WERI-Rb-1 (cell line): ENCODE measurements at regions not wholly inside any gene's neighbourhood (a gene's known extent, or its start where the extent isn't known, plus 50 kb on each side); places are given as distances from the start of the nearest gene placed in this dataset.
"Not testable (repeated sequence)": the region's sequence is repeated elsewhere in the genome, so short reads cannot be mapped to it uniquely, and the experiment has no call there.

Source experiments
- DNase-seq: peaks from one replicate; pipeline ENCODE4 v3.0.0-alpha.2; 2020
- H3K27ac ChIP-seq: fragments of 250-450 bp; sonication (Bioruptor Pico); 2 replicates; pipeline ENCODE4 v1.5.1; 2020; ENCODE audit warnings: mild to moderate bottlenecking, moderate library complexity
- H3K27me3 ChIP-seq: fragments of 250-450 bp; sonication (Bioruptor Pico); 2 replicates; pipeline ENCODE4 v1.5.1; 2021; ENCODE audit warnings: mild to moderate bottlenecking, low read depth, moderate library complexity; ENCODE audit not compliant: insufficient read depth, severe bottlenecking
- H3K36me3 ChIP-seq: fragments of 250-450 bp; sonication (Bioruptor Pico); 2 replicates; pipeline ENCODE4 v1.5.1; 2020; ENCODE audit warnings: mild to moderate bottlenecking, moderate library complexity
- H3K4me3 ChIP-seq: 2 replicates; pipeline ENCODE4 v1.5.1; 2011; ENCODE audit warnings: low read depth, mild to moderate bottlenecking, control low read depth, low read length
- H3K9me3 ChIP-seq: fragments of 250-450 bp; sonication (Bioruptor Pico); 2 replicates; pipeline ENCODE4 v1.5.1; 2021; ENCODE audit warnings: mild to moderate bottlenecking, moderate library complexity; ENCODE audit not compliant: severe bottlenecking
- CTCF ChIP-seq: IDR thresholded peaks from 2 replicates; pipeline ENCODE4 v1.5.1; 2011; ENCODE audit warnings: low read depth, mild to moderate bottlenecking, control low read depth, inconsistent platforms, low read length

GRCh38 chr4:159023741-159024140 is 79.1 kb upstream of the RAPGEF2 start:
- TF ChIP-seq CTCF: no peak
- no peak overlapping the region for H3K27ac ChIP-seq
- H3K9me3 ChIP-seq: no peaks in the 10 kb centered on the region
- no peak overlapping the region for H3K4me3 ChIP-seq
- no peaks in the 10 kb centered on the region for H3K36me3 ChIP-seq
- no peak for DNase-seq
- no peaks in the 10 kb centered on the region for H3K27me3 ChIP-seq

DNA sequence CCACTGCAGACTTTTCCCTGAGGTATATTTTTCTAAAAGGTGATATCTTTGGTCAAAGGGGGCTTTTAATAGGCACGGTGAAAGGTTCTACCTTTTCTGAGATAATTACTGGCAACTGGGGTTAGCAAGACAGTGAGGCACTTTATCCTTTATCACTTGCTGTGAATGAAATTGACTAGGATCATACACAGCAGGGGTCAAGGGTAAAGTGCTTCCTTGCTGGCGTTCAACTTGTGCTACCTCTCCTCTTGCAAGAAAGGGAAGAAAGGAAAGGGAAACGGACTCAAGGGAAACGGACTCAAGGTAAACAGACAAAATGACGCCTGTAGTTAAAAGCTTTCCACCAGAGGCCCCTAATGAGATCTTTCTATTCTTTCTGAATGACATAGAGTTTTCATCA is 78.6 kb upstream of the RAPGEF2 start:
- Histone ChIP-seq H3K27ac (no peak overlapping the region), H3K9me3 (no peaks in the 10 kb centered on the region), H3K27me3 (no peaks in the 10 kb centered on the region), H3K4me3 (no peak overlapping the region), H3K36me3 (no peaks in the 10 kb centered on the region)
- DNase-seq: no peak
- no peak for TF ChIP-seq CTCF

- no peak overlapping the region for H3K4me3 ChIP-seq
- no peak overlapping the region for H3K27ac ChIP-seq
- H3K36me3 ChIP-seq: no peaks in the 10 kb centered on the region
- no peaks in the 10 kb centered on the region for H3K27me3 ChIP-seq
- no peak for DNase-seq
- no peaks in the 10 kb centered on the region for H3K9me3 ChIP-seq
- no peak for TF ChIP-seq CTCF
These were observed 78.1 kb upstream of the RAPGEF2 start for GRCh38 chr4:159024828-159025227.

DNA sequence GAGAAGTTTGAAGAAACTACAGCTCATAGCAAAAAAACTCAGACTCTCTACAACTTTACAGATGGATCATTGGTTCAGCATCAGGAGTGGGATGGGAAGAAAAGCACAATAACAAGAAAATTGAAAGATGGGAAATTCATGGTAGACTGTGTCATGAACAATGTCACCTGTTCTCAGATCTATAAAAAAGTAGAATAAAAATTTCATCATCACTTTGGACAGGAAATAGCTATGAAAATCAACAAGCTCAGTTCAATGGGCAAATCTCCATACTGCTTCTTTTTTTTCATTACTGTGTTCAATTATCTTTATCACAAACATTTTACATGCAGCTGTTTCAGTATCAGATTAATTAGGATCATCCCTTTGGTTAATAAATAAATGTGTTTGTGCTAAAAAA is 76.5 kb upstream of the RAPGEF2 start:
- H3K9me3 ChIP-seq: no peaks in the 10 kb centered on the region
- DNase-seq: no peak
- H3K4me3 ChIP-seq: no peak overlapping the region
- no peak for TF ChIP-seq CTCF
- no peaks in the 10 kb centered on the region for H3K36me3 ChIP-seq
- H3K27me3 ChIP-seq: no peaks in the 10 kb centered on the region
- H3K27ac ChIP-seq: no peak overlapping the region

DNA sequence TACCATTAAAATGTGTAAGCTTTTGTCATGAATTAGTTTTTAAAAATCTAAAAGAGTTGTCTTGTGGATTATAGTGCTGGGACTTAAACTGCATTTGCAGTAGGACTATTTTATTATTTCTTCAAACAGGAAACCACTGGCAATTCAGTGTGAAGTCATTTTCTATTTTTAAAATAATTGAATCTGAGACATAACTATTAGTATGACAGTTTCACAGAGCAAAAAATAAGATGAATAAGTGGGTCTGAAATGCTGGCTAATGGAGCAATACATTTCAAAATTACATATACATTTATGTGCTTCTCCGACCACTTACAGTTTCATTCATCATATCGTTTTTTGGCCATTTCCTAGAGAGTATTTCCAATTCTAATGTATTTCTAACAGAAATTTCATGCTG is 75.3 kb upstream of the RAPGEF2 start:
- Histone ChIP-seq H3K36me3 (no peaks in the 10 kb centered on the region), H3K27ac (no peak overlapping the region), H3K4me3 (no peak overlapping the region), H3K27me3 (no peaks in the 10 kb centered on the region), H3K9me3 (no peaks in the 10 kb centered on the region)
- TF ChIP-seq CTCF: no peak
- DNase-seq: no peak

GRCh38 chr4:159029481-159029880 is 73.4 kb upstream of the RAPGEF2 start:
- Histone ChIP-seq H3K27me3 (no peaks in the 10 kb centered on the region), H3K4me3 (no peak overlapping the region), H3K36me3 (no peaks in the 10 kb centered on the region), H3K9me3 (no peaks in the 10 kb centered on the region), H3K27ac (no peak overlapping the region)
- no peak for TF ChIP-seq CTCF
- no peak for DNase-seq

GRCh38 chr4:159030297-159030696 is 72.6 kb upstream of the RAPGEF2 start:
- DNase-seq, H3K9me3 ChIP-seq, H3K27ac ChIP-seq, H3K36me3 ChIP-seq, H3K4me3 ChIP-seq, H3K27me3 ChIP-seq: not testable (repeated sequence)
